22Rv1 (cell line): ENCODE measurements at regions not wholly inside any gene's neighbourhood (a gene's known extent, or its start where the extent isn't known, plus 50 kb on each side); places are given as distances from the start of the nearest gene placed in this dataset.

Experiments used
- ZFX ChIP-seq: fragments of 450-650 bp; IDR thresholded peaks from 2 replicates; pipeline ENCODE4 v1.6.1; 2017; ENCODE audit warnings: antibody characterized with exemption, borderline replicate concordance
- TF ChIP-seq, protein P1 (sequence below): fragments of 450-650 bp; IDR thresholded peaks from 2 replicates; pipeline ENCODE4 v1.5.1; 2017; ENCODE audit warnings: mild to moderate bottlenecking

DNA sequence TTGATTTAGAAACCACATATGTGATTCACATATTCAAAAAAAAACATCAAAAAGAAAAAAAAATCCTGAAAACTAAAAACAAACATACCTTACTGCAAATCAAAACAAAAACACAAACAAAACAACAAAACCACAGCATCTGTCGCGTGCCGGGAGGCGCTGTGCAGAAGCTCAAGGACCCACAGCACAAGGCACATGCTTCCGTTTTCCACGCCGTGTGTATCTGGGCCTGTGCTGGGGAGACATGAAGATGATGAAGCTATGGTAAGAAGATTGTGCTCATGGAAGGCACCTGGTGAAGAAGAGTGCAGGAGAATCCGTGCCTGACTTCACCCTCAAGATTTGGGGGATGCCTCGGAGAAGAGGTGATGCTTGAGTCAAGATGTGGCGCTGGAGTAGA, 788.9 kb upstream of the ARRDC4 start:
- TF ChIP-seq, protein P1, sequence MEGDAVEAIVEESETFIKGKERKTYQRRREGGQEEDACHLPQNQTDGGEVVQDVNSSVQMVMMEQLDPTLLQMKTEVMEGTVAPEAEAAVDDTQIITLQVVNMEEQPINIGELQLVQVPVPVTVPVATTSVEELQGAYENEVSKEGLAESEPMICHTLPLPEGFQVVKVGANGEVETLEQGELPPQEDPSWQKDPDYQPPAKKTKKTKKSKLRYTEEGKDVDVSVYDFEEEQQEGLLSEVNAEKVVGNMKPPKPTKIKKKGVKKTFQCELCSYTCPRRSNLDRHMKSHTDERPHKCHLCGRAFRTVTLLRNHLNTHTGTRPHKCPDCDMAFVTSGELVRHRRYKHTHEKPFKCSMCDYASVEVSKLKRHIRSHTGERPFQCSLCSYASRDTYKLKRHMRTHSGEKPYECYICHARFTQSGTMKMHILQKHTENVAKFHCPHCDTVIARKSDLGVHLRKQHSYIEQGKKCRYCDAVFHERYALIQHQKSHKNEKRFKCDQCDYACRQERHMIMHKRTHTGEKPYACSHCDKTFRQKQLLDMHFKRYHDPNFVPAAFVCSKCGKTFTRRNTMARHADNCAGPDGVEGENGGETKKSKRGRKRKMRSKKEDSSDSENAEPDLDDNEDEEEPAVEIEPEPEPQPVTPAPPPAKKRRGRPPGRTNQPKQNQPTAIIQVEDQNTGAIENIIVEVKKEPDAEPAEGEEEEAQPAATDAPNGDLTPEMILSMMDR = no peak
- TF ChIP-seq ZFX = no peak
